Parathyroid adenoma (tissue), 2 donors: ENCODE measurements at regions not wholly inside any gene's neighbourhood (a gene's known extent, or its start where the extent isn't known, plus 50 kb on each side); places are given as distances from the start of the nearest gene placed in this dataset.

Experiments
- H2AFZ ChIP-seq: fragments of 300-600 bp; sonication (generic); one replicate; pipeline ENCODE4 v1.7.0; 2017; ENCODE audit warnings: antibody characterized with exemption, mild to moderate bottlenecking
- H3K27ac ChIP-seq: fragments of 300-600 bp; sonication (generic); one replicate; pipeline ENCODE4 v1.7.0; 2017
- H3K27me3 ChIP-seq: fragments of 300-600 bp; sonication (generic); one replicate; pipeline ENCODE4 v1.7.0; 2017; ENCODE audit warnings: low read length; ENCODE audit not compliant: control insufficient read depth, insufficient read depth
- H3K36me3 ChIP-seq: fragments of 300-600 bp; sonication (generic); one replicate; pipeline ENCODE4 v1.7.0; 2017; ENCODE audit warnings: low read length; ENCODE audit not compliant: control insufficient read depth, insufficient read depth
- H3K4me1 ChIP-seq: fragments of 300-600 bp; sonication (generic); one replicate; pipeline ENCODE4 v1.7.0; 2017; ENCODE audit warnings: control low read depth
- H3K4me2 ChIP-seq: fragments of 300-600 bp; sonication (generic); one replicate; pipeline ENCODE4 v1.7.0; 2017; ENCODE audit warnings: low read length
- H3K4me3 ChIP-seq: fragments of 300-600 bp; sonication (generic); one replicate; pipeline ENCODE4 v1.7.0; 2017; ENCODE audit warnings: low read depth, low read length
- H3K79me2 ChIP-seq: fragments of 300-600 bp; sonication (generic); one replicate; pipeline ENCODE4 v1.7.0; 2017; ENCODE audit warnings: control low read depth
- H3K9ac ChIP-seq: fragments of 300-600 bp; sonication (generic); one replicate; pipeline ENCODE4 v1.7.0; 2017; ENCODE audit warnings: mild to moderate bottlenecking
- H3K9me3 ChIP-seq: fragments of 300-600 bp; sonication (generic); one replicate; pipeline ENCODE4 v1.7.0; 2017; ENCODE audit warnings: low read length; ENCODE audit not compliant: control insufficient read depth
- CTCF ChIP-seq: fragments of 300-600 bp; sonication (generic); IDR thresholded peaks from one replicate; pipeline ENCODE4 v1.7.0; 2017; ENCODE audit warnings: antibody characterized with exemption, mild to moderate bottlenecking
- donor health status: primary hyperparathyroidism.

GRCh38 chr1:30286241-30286987 is 437.0 kb downstream of the MATN1 start:
- Histone ChIP-seq H3K27ac (no peak overlapping the region), H3K9me3 (no peaks in the 10 kb centered on the region), H3K27me3 (no peaks in the 10 kb centered on the region), H2AFZ (no peak overlapping the region), H3K9ac (no peak overlapping the region), H3K79me2 (no peaks in the 10 kb centered on the region), H3K4me1 (no peaks in the 10 kb centered on the region), H3K36me3 (no peaks in the 10 kb centered on the region), H3K4me3 (no peak overlapping the region), H3K4me2 (no peak overlapping the region)
- TF ChIP-seq CTCF = no peak

DNA sequence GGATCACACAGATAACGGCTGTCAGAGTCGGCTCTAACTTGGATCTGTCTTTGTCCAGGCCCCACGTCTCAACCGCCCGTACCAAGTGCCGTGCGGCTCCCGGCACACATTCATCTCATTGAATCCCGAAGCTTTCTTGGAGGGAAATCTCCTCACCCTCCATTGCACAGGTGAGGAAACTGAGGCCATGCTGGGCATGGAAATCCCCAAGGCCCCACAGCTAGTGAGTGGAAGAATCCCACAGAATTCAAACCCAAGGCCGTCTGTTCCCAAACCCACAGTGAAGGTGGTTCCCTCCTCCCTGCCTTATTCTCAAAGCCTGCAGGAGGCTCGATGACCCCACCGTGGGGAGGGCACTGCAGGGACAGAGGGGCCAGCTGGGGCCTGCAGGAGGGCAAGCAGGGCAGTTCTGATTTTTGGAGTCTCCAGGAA is 437.9 kb downstream of the MATN1 start:
- H3K27ac ChIP-seq = no peak overlapping the region
- H3K9ac ChIP-seq = no peak overlapping the region
- TF ChIP-seq CTCF = no peak
- H3K4me3 ChIP-seq = no peak overlapping the region
- H3K79me2 ChIP-seq = no peaks in the 10 kb centered on the region
- no peaks in the 10 kb centered on the region for H3K27me3 ChIP-seq
- no peak overlapping the region for H2AFZ ChIP-seq
- no peaks in the 10 kb centered on the region for H3K36me3 ChIP-seq
- no peak overlapping the region for H3K4me2 ChIP-seq
- no peaks in the 10 kb centered on the region for H3K9me3 ChIP-seq
- no peaks in the 10 kb centered on the region for H3K4me1 ChIP-seq

GRCh38 chr1:30284728-30285475 is 438.5 kb downstream of the MATN1 start:
- Histone ChIP-seq H3K36me3 (no peaks in the 10 kb centered on the region), H3K9me3 (no peaks in the 10 kb centered on the region), H3K4me3 (no peak overlapping the region), H3K27ac (no peak overlapping the region), H3K27me3 (no peaks in the 10 kb centered on the region), H3K4me1 (no peaks in the 10 kb centered on the region), H3K4me2 (no peak overlapping the region), H3K9ac (no peak overlapping the region), H3K79me2 (no peaks in the 10 kb centered on the region), H2AFZ (no peak overlapping the region)
- TF ChIP-seq CTCF = no peak

DNA sequence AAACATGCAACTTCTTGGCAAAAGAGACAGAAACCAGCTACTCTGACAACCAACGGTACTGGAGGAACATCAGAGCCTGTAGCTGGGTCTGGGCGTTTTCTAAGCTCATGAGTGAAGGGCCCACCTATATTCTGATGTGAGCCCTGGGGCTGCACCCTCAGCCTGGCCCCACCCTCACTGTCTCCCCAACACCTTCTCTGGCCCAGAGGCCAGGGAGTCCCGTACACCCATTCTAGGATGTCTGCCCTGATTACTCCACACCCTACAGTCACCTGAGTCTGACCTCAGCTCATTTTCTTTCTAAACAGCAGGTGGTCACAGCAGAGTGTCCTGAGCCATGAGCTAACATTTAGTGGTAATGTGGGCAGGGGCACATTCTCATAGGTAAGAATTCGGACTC is 439.2 kb downstream of the MATN1 start:
- Histone ChIP-seq H3K9ac (no peak overlapping the region), H2AFZ (no peak overlapping the region), H3K79me2 (no peaks in the 10 kb centered on the region), H3K27ac (no peak overlapping the region), H3K27me3 (no peaks in the 10 kb centered on the region), H3K36me3 (no peaks in the 10 kb centered on the region), H3K4me2 (no peak overlapping the region), H3K9me3 (no peaks in the 10 kb centered on the region), H3K4me1 (no peaks in the 10 kb centered on the region), H3K4me3 (no peak overlapping the region)
- TF ChIP-seq CTCF = no peak
